PC-3 (cell line): ENCODE measurements at regions not wholly inside any gene's neighbourhood (a gene's known extent, or its start where the extent isn't known, plus 50 kb on each side); places are given as distances from the start of the nearest gene placed in this dataset.

Source experiments
- EZH2 ChIP-seq: fragments of 300-600 bp; sonication (generic); IDR thresholded peaks from one replicate; pipeline ENCODE4 v1.6.1; 2017; ENCODE audit warnings: antibody characterized with exemption, mild to moderate bottlenecking, low read length; ENCODE audit not compliant: unreplicated experiment
- EZH2phosphoT487 ChIP-seq: fragments of 300-600 bp; sonication (generic); IDR thresholded peaks from 2 replicates; pipeline ENCODE4 v1.6.1; 2018; ENCODE audit warnings: mild to moderate bottlenecking, antibody characterized with exemption, low read length, borderline replicate concordance
- TF ChIP-seq, protein P1 (sequence below): fragments of 300-600 bp; sonication (generic); conservative IDR thresholded peaks from 2 replicates; pipeline ENCODE4 v1.5.1; 2017; ENCODE audit warnings: antibody characterized with exemption, low read depth, mild to moderate bottlenecking, low read length

DNA sequence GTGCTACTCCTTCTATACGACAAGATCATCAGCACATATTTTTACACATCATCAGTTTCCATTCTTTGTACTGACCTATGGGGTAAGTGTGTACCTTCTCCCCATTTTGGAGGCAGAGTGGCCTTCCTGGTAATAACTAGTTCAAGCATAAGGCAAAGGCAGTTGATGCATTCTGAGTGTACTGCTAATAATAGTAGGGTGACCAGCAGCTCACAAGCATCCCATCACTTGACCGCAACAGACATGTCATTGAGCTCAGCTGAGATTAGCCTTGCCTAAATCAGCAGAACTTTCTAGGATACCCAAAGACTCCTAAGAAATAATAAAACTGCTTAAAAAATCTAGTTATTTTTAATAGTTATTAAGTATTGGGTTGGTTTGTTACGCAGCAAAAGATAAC lies 329.8 kb upstream of the FRG2C start:
- TF ChIP-seq EZH2 = no peak
- TF ChIP-seq, protein P1, sequence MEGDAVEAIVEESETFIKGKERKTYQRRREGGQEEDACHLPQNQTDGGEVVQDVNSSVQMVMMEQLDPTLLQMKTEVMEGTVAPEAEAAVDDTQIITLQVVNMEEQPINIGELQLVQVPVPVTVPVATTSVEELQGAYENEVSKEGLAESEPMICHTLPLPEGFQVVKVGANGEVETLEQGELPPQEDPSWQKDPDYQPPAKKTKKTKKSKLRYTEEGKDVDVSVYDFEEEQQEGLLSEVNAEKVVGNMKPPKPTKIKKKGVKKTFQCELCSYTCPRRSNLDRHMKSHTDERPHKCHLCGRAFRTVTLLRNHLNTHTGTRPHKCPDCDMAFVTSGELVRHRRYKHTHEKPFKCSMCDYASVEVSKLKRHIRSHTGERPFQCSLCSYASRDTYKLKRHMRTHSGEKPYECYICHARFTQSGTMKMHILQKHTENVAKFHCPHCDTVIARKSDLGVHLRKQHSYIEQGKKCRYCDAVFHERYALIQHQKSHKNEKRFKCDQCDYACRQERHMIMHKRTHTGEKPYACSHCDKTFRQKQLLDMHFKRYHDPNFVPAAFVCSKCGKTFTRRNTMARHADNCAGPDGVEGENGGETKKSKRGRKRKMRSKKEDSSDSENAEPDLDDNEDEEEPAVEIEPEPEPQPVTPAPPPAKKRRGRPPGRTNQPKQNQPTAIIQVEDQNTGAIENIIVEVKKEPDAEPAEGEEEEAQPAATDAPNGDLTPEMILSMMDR = no peak
- no peak for TF ChIP-seq EZH2phosphoT487
